ENCODE measurements at regions not wholly inside any gene's neighbourhood (a gene's known extent, or its start where the extent isn't known, plus 50 kb on each side); places are given as distances from the start of the nearest gene placed in this dataset.

DNA sequence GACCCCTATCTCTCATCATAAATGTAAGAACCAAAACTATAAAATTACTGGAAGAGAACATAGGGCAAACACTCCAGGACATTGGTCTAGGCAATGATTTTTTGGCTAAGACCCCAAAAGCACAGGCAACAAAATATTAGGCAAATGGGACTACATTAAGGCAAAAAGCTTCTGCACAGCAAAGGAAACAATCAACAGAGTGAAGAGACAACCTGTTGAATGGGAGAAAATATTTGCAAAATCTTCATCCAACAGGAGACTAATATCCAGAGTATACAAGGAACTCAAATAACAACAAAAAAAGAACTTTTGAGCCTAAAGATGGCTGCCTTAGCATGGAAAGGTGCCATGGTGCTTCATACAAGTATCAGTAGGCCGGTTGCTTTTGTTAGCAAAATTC, 111.1 kb upstream of the FMR1 start:
- intact Hi-C loops (cut with micrococcal nuclease; ENCODE audit: unreplicated experiment) = loop anchor here (5.0 kb wide), 1 partner anchor 323 kb away; no protein-coding TSS in a partner anchor
- BruUV-seq (replicated peaks) = no TSS peak
- POLR2A ChIA-PET = no interaction called here

GRCh38 chrX:147803948-147804347, 107.8 kb upstream of the FMR1 start:
- ChIA-PET CTCF (no interaction called here), POLR2A (no interaction called here)
- no peaks in the 10 kb centered on the region for H3K4me1 ChIP-seq (ENCODE audit: control insufficient read depth, insufficient read depth, low read length)
- H3K4me3 ChIP-seq (ENCODE audit: low read depth in 2 of 2, low read length in 2 of 2) = no peak overlapping the region
- H3K27ac ChIP-seq (ENCODE audit: low read length) = no peak overlapping the region
- no TSS peak for BruUV-seq (replicated peaks)
- in situ Hi-C loops (cut with HindIII; ENCODE audit: low pct_unique_long_range_greater_than_20kb, low sequenced_read_pairs) = no loop called here
- no peak for ATAC-seq
- no peaks in the 10 kb centered on the region for H3K36me3 ChIP-seq (ENCODE audit: control insufficient read depth, insufficient read depth, low read length)
- TF ChIP-seq, protein P1, sequence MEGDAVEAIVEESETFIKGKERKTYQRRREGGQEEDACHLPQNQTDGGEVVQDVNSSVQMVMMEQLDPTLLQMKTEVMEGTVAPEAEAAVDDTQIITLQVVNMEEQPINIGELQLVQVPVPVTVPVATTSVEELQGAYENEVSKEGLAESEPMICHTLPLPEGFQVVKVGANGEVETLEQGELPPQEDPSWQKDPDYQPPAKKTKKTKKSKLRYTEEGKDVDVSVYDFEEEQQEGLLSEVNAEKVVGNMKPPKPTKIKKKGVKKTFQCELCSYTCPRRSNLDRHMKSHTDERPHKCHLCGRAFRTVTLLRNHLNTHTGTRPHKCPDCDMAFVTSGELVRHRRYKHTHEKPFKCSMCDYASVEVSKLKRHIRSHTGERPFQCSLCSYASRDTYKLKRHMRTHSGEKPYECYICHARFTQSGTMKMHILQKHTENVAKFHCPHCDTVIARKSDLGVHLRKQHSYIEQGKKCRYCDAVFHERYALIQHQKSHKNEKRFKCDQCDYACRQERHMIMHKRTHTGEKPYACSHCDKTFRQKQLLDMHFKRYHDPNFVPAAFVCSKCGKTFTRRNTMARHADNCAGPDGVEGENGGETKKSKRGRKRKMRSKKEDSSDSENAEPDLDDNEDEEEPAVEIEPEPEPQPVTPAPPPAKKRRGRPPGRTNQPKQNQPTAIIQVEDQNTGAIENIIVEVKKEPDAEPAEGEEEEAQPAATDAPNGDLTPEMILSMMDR (IDR thresholded peaks at IDR 0.05) = peak; percentile 66; the same call in 1 of the 2 replicates
- TF ChIP-seq SIN3A (IDR thresholded peaks at IDR 0.05; ENCODE audit: borderline replicate concordance, insufficient read depth, low read depth, low read length) = no peak
- no peaks in the 10 kb centered on the region for H3K27me3 ChIP-seq (ENCODE audit: control insufficient read depth, insufficient read depth, low read length)
- intact Hi-C loops (cut with micrococcal nuclease; ENCODE audit: unreplicated experiment) = loop anchor here (5.0 kb wide), 1 partner anchor 327 kb away; no protein-coding TSS in a partner anchor
- no peaks in the 10 kb centered on the region for H3K9me3 ChIP-seq (ENCODE audit: control insufficient read depth, insufficient read depth, low read depth, low read length)
- DNase-seq (ENCODE audit: low read depth, low spot score) = no peak

More for the DNA sequence above, 111.1 kb upstream of the FMR1 start:
- TF ChIP-seq POLR2AphosphoS5 (IDR thresholded peaks at IDR 0.05; ENCODE audit: low read depth, low read length) = no peak
- TF ChIP-seq, protein P1 (IDR thresholded peaks at IDR 0.05) = no peak
- TF ChIP-seq SIN3A (IDR thresholded peaks at IDR 0.05; ENCODE audit: borderline replicate concordance, insufficient read depth, low read depth, low read length) = no peak
- no peak for TF ChIP-seq TCF7L2 (IDR thresholded peaks at IDR 0.05; ENCODE audit: low read depth, low read length)
- TF ChIP-seq, protein P2, sequence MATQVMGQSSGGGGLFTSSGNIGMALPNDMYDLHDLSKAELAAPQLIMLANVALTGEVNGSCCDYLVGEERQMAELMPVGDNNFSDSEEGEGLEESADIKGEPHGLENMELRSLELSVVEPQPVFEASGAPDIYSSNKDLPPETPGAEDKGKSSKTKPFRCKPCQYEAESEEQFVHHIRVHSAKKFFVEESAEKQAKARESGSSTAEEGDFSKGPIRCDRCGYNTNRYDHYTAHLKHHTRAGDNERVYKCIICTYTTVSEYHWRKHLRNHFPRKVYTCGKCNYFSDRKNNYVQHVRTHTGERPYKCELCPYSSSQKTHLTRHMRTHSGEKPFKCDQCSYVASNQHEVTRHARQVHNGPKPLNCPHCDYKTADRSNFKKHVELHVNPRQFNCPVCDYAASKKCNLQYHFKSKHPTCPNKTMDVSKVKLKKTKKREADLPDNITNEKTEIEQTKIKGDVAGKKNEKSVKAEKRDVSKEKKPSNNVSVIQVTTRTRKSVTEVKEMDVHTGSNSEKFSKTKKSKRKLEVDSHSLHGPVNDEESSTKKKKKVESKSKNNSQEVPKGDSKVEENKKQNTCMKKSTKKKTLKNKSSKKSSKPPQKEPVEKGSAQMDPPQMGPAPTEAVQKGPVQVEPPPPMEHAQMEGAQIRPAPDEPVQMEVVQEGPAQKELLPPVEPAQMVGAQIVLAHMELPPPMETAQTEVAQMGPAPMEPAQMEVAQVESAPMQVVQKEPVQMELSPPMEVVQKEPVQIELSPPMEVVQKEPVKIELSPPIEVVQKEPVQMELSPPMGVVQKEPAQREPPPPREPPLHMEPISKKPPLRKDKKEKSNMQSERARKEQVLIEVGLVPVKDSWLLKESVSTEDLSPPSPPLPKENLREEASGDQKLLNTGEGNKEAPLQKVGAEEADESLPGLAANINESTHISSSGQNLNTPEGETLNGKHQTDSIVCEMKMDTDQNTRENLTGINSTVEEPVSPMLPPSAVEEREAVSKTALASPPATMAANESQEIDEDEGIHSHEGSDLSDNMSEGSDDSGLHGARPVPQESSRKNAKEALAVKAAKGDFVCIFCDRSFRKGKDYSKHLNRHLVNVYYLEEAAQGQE (IDR thresholded peaks at IDR 0.05; ENCODE audit: insufficient read depth in 1 of 2, low read depth in 2 of 2, low read length in 1 of 2) = no peak
- DNase-seq (ENCODE audit: low read depth, low spot score) (no peak), ATAC-seq (no peak)
- Histone ChIP-seq H3K9me3 (ENCODE audit: control insufficient read depth, insufficient read depth, low read depth, low read length) (no peaks in the 10 kb centered on the region), H3K4me1 (ENCODE audit: control insufficient read depth, insufficient read depth, low read length) (no peaks in the 10 kb centered on the region), H3K36me3 (ENCODE audit: control insufficient read depth, insufficient read depth, low read length) (no peaks in the 10 kb centered on the region), H3K27ac (ENCODE audit: low read length) (no peak overlapping the region), H3K27me3 (ENCODE audit: control insufficient read depth, insufficient read depth, low read length) (no peaks in the 10 kb centered on the region), H3K4me3 (ENCODE audit: low read depth in 2 of 2, low read length in 2 of 2) (no peak overlapping the region)
- CTCF ChIA-PET = no interaction called here
- in situ Hi-C loops (cut with HindIII; ENCODE audit: low pct_unique_long_range_greater_than_20kb, low sequenced_read_pairs) = no loop called here

Measured in Panc1 (cell line).